Keratinocyte (primary cell): ENCODE measurements at regions not wholly inside any gene's neighbourhood (a gene's known extent, or its start where the extent isn't known, plus 50 kb on each side); places are given as distances from the start of the nearest gene placed in this dataset.

Experiments used
- DNase-seq: peaks from one replicate; pipeline ENCODE4 v3.0.0-alpha.2; 2011; ENCODE audit warnings: low read depth, missing footprints, low spot score
- FAIRE-seq: peaks from 2 replicates; lab custom pipeline; 2011; peaks lifted over from hg19 to GRCh38; lab: Jason Lieb, UNC
- H2AFZ ChIP-seq: 2 replicates; pipeline ENCODE4 v1.6.0; 2012; ENCODE audit warnings: low read length, control low read depth, inconsistent platforms; ENCODE audit not compliant: control insufficient read depth
- H3K27ac ChIP-seq: 2 replicates; pipeline ENCODE4 v1.5.1; 2011; ENCODE audit warnings: low read length; ENCODE audit not compliant: control insufficient read depth, insufficient read depth
- H3K27me3 ChIP-seq: 3 replicates; pipeline ENCODE4 v1.6.0; 2011; ENCODE audit warnings: low read length; ENCODE audit not compliant: control insufficient read depth, insufficient read depth; ENCODE audit errors: extremely low read depth
- H3K36me3 ChIP-seq, 2 experiments: 2 replicates in 1 of 2; 3 replicates in 1 of 2; pipeline ENCODE4 v1.5.1; 2011; ENCODE audit warnings: low read length in 2 of 2, mild to moderate bottlenecking in 1 of 2; ENCODE audit not compliant: control insufficient read depth in 2 of 2, insufficient read depth in 2 of 2; ENCODE audit errors: extremely low read depth in 1 of 2
- H3K4me1 ChIP-seq: 3 replicates; pipeline ENCODE4 v1.5.1; 2011; ENCODE audit warnings: low read length; ENCODE audit not compliant: control insufficient read depth, insufficient read depth; ENCODE audit errors: extremely low read depth
- H3K4me2 ChIP-seq: 3 replicates; pipeline ENCODE4 v1.6.0; 2011; ENCODE audit warnings: low read depth, low read length; ENCODE audit not compliant: control insufficient read depth, insufficient read depth; ENCODE audit errors: extremely low read depth
- H3K4me3 ChIP-seq, 3 experiments: fragments of 200-600 bp in 1 of 3; sonication (generic) in 1 of 3; 2 replicates in 2 of 3; 3 replicates in 1 of 3; pipeline ENCODE4 v1.5.1; 2011 to 2016; ENCODE audit warnings: low read length in 3 of 3, mild to moderate bottlenecking in 3 of 3, control low read depth in 2 of 3, inconsistent platforms in 1 of 3, low read depth in 1 of 3, mixed read lengths in 1 of 3, mixed run types in 1 of 3, moderate library complexity in 1 of 3; ENCODE audit not compliant: control insufficient read depth in 2 of 3, insufficient read depth in 2 of 3; ENCODE audit errors: extremely low read depth in 1 of 3
- H3K79me2 ChIP-seq: 2 replicates; pipeline ENCODE4 v1.6.0; 2012; ENCODE audit warnings: low read length; ENCODE audit not compliant: control insufficient read depth, insufficient read depth
- H3K9ac ChIP-seq: 3 replicates; pipeline ENCODE4 v1.6.0; 2011; ENCODE audit warnings: low read length; ENCODE audit not compliant: control insufficient read depth, insufficient read depth; ENCODE audit errors: extremely low read depth
- H3K9me1 ChIP-seq: 3 replicates; pipeline ENCODE4 v1.6.0; 2011; ENCODE audit warnings: low read length; ENCODE audit not compliant: control insufficient read depth, insufficient read depth; ENCODE audit errors: extremely low read depth
- H3K9me3 ChIP-seq: 2 replicates; pipeline ENCODE4 v1.5.1; 2012; ENCODE audit warnings: low read depth, low read length; ENCODE audit not compliant: control insufficient read depth
- H4K20me1 ChIP-seq: 3 replicates; pipeline ENCODE4 v1.6.0; 2011; ENCODE audit warnings: low read length; ENCODE audit not compliant: control insufficient read depth, insufficient read depth; ENCODE audit errors: extremely low read depth
- CTCF ChIP-seq, 3 experiments: IDR thresholded peaks in 1 of 3; conservative IDR thresholded peaks in 1 of 3; optimal IDR thresholded peaks in 1 of 3; 2 replicates in 2 of 3; 3 replicates in 1 of 3; pipeline versions ENCODE3 to v1.5.1; 2011; ENCODE audit warnings: low read length in 3 of 3, mild to moderate bottlenecking in 3 of 3, moderate library complexity in 2 of 3, control low read depth in 1 of 3, inconsistent platforms in 1 of 3; ENCODE audit not compliant: insufficient read depth in 2 of 3; ENCODE audit errors: extremely low read depth in 1 of 3
- EZH2 ChIP-seq: IDR thresholded peaks from one replicate; pipeline ENCODE4 v1.6.1; 2012; ENCODE audit warnings: inconsistent platforms, mild to moderate bottlenecking, low read length, moderate library complexity
- dilution Hi-C: fragments of 300-500 bp; cut with MboI; formaldehyde crosslinking; loops from one replicate; pipeline ENCODE4 v1.7.0; 2020; ENCODE audit warnings: low sequenced_read_pairs; ENCODE audit not compliant: extremely low pct_ligation_motif_present

- Histone ChIP-seq H3K79me2 (no peaks in the 10 kb centered on the region), H3K4me2 (no peak overlapping the region), H3K4me3 (no peak overlapping the region), H3K27me3 (no peaks in the 10 kb centered on the region), H3K9ac (no peak overlapping the region), H3K36me3 (no peaks in the 10 kb centered on the region), H2AFZ (no peak overlapping the region), H3K9me3 (no peaks in the 10 kb centered on the region), H4K20me1 (no peaks in the 10 kb centered on the region), H3K4me1 (peaks cover 10% of the 10 kb centered on the region), H3K9me1 (no peaks in the 10 kb centered on the region), H3K27ac (no peak overlapping the region)
- no peak for TF ChIP-seq CTCF (optimal IDR thresholded peaks at IDR 0.05 in 1 of 3, IDR thresholded peaks at IDR 0.05 in 1 of 3, conservative IDR thresholded peaks at IDR 0.05 in 1 of 3; ENCODE audit: extremely low read depth in 1 of 3, insufficient read depth in 2 of 3, low read length in 3 of 3)
- TF ChIP-seq EZH2 = no peak
- dilution Hi-C loops = no loop called here
- DNase-seq (no peak), FAIRE-seq (no peak)
These were observed 103.2 kb upstream of the VANGL1 start for GRCh38 chr1:115538579-115538978.

GRCh38 chr1:115537415-115537814 is 104.4 kb upstream of the VANGL1 start:
- Histone ChIP-seq H3K27ac (no peak overlapping the region), H2AFZ (no peak overlapping the region), H4K20me1 (no peaks in the 10 kb centered on the region), H3K4me3 (no peak overlapping the region), H3K4me2 (no peak overlapping the region), H3K9me1 (no peaks in the 10 kb centered on the region), H3K9ac (no peak overlapping the region), H3K36me3 (no peaks in the 10 kb centered on the region), H3K27me3 (no peaks in the 10 kb centered on the region), H3K79me2 (no peaks in the 10 kb centered on the region), H3K4me1 (peaks cover 10% of the 10 kb centered on the region), H3K9me3 (no peaks in the 10 kb centered on the region)
- dilution Hi-C loops = no loop called here
- FAIRE-seq = no peak
- TF ChIP-seq CTCF (optimal IDR thresholded peaks at IDR 0.05 in 1 of 3, IDR thresholded peaks at IDR 0.05 in 1 of 3, conservative IDR thresholded peaks at IDR 0.05 in 1 of 3; ENCODE audit: extremely low read depth in 1 of 3, insufficient read depth in 2 of 3, low read length in 3 of 3) (no peak), EZH2 (no peak)
- no peak for DNase-seq
